Activated CD8-positive, alpha-beta memory T cell treated with anti-CD3 and anti-CD28 coated beads, Interleukin-2, amount 10 ng/mL, durations not matched to agents 7 days and 5 days (primary cell): ENCODE measurements at regions not wholly inside any gene's neighbourhood (a gene's known extent, or its start where the extent isn't known, plus 50 kb on each side); places are given as distances from the start of the nearest gene placed in this dataset.
"Not testable (repeated sequence)": the region's sequence is repeated elsewhere in the genome, so short reads cannot be mapped to it uniquely, and the experiment has no call there.

Experiments
- ATAC-seq: fragments of 150-1000 bp; cut with Tn5 transposase; one replicate; pipeline ENCODE4 v1.10.0; 2021; ENCODE audit warnings: moderate library complexity
- CTCF ChIA-PET: fragments of 350-600 bp; sonication (Branson Sonifier 250); formaldehyde crosslinking; loops from one replicate; lab custom pipeline; 2021; ENCODE audit warnings: antibody characterized with exemption; lab: Charles Lee
- DNase-seq: peaks from one replicate; pipeline ENCODE4 v3.0.0-alpha.2; 2020
- H3K27ac Mint-ChIP-seq: one replicate; pipeline ENCODE4 v1.8.0; 2021; ENCODE audit warnings: mild to moderate bottlenecking, mixed read lengths
- H3K27me3 Mint-ChIP-seq: one replicate; pipeline ENCODE4 v1.8.0; 2021; ENCODE audit warnings: mixed read lengths
- H3K36me3 Mint-ChIP-seq: one replicate; pipeline ENCODE4 v1.8.0; 2021; ENCODE audit warnings: mild to moderate bottlenecking, mixed read lengths
- H3K4me1 Mint-ChIP-seq: one replicate; pipeline ENCODE4 v1.8.0; 2021; ENCODE audit warnings: mixed read lengths
- H3K4me3 Mint-ChIP-seq: one replicate; pipeline ENCODE4 v1.8.0; 2021; ENCODE audit warnings: mild to moderate bottlenecking, moderate library complexity, mixed read lengths
- H3K9me3 Mint-ChIP-seq: one replicate; pipeline ENCODE4 v1.8.0; 2022; ENCODE audit warnings: low read depth, mixed read lengths

GRCh38 chr11:114953039-114953438, 274.7 kb downstream of the NXPE2 start:
- H3K4me3 Mint-ChIP-seq: no peak overlapping the region
- H3K27me3 Mint-ChIP-seq: no peaks in the 10 kb centered on the region
- CTCF ChIA-PET: no interaction called here
- no peak for ATAC-seq
- H3K36me3 Mint-ChIP-seq: no peaks in the 10 kb centered on the region
- no peak for DNase-seq
- H3K27ac Mint-ChIP-seq: no peak overlapping the region
- H3K9me3 Mint-ChIP-seq: no peaks in the 10 kb centered on the region
- H3K4me1 Mint-ChIP-seq: no peaks in the 10 kb centered on the region

DNA sequence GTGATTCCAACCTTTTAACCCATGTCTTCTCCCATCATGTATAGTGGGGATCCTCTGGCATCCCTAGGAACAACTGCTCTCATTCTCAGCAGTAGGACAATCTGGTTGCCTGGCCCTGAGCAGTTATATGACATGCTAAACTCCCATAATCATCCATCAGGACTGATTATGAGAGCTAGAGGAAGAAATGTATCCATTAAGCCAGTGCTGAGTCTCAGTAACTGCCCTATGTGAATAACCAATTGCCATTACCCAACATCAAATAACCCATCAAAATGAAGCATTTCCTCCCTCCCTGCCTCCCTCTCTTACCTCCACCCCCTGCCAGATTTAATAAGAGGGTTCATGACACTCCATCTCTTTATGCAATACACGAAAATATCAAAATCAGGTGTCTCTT, 277.6 kb downstream of the NXPE2 start:
- CTCF ChIA-PET: no interaction called here

GRCh38 chr11:114956566-114956965, 278.2 kb downstream of the NXPE2 start:
- no peak for DNase-seq

More for the DNA sequence above, 277.6 kb downstream of the NXPE2 start:
- Mint-ChIP-seq H3K4me1 (no peaks in the 10 kb centered on the region), H3K27me3 (no peaks in the 10 kb centered on the region), H3K9me3 (no peaks in the 10 kb centered on the region), H3K27ac (no peak overlapping the region), H3K36me3 (no peaks in the 10 kb centered on the region), H3K4me3 (no peak overlapping the region)
- ATAC-seq (no peak), DNase-seq (no peak)

DNA sequence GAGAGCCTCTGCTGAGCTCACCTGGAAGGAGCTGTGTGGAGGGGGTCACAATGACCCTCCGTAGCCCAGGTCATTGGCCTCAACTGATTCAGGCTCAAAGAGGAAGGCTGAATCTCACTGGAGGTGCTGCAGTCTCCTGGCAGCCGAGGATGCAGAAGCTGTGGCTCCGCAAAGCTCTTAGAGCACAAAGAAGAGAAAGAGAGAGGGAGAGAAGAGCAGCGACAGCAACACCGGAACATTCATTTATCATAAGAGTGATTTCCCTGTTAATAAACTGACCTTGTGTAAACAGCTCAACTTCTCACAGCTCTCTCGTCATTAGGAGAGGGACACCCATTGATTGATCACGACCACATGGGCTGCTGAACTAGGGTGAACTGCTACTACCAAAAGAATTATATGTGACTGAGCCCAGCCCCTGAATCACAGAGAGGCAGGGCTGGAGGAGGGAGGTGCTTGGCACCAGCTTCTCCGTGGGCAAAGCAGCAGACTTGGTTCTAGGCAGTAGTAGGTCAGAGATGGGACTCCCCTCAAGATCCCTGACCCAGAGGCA, 281.7 kb downstream of the NXPE2 start:
- Mint-ChIP-seq H3K9me3 (no peaks in the 10 kb centered on the region), H3K27ac (no peak overlapping the region), H3K36me3 (no peaks in the 10 kb centered on the region), H3K4me3 (no peak overlapping the region), H3K27me3 (no peaks in the 10 kb centered on the region), H3K4me1 (no peaks in the 10 kb centered on the region)
- no peak for ATAC-seq
- CTCF ChIA-PET: no interaction called here
- no peak for DNase-seq

More at GRCh38 chr11:114956566-114956965, 278.2 kb downstream of the NXPE2 start:
- H3K4me1 Mint-ChIP-seq: no peaks in the 10 kb centered on the region
- no peak overlapping the region for H3K4me3 Mint-ChIP-seq
- no peaks in the 10 kb centered on the region for H3K36me3 Mint-ChIP-seq
- no peaks in the 10 kb centered on the region for H3K9me3 Mint-ChIP-seq
- H3K27ac Mint-ChIP-seq: no peak overlapping the region
- CTCF ChIA-PET: no interaction called here
- no peaks in the 10 kb centered on the region for H3K27me3 Mint-ChIP-seq
- ATAC-seq: no peak

DNA sequence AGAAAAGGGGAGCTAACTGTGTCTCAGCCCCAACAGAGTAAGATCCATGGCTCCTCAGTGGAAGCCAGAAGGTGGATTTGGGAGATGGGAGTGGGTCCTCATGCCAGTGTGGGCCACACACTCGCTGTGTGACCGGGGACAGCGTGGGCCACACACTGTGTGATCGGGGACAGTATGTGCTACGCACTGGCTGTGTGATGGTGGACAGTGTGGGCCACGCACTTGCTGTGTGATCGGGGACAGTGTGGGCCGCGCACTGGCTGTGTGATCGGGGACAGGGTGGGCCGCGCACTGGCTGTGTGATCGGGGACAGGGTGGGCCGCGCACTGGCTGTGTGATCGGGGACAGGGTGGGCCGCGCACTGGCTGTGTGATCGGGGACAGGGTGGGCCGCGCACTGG, 282.5 kb downstream of the NXPE2 start:
- H3K4me3 Mint-ChIP-seq, DNase-seq, H3K4me1 Mint-ChIP-seq, ATAC-seq, CTCF ChIA-PET, H3K27ac Mint-ChIP-seq, H3K27me3 Mint-ChIP-seq, H3K9me3 Mint-ChIP-seq, H3K36me3 Mint-ChIP-seq: not testable (repeated sequence)

GRCh38 chr11:114964676-114965214, 286.4 kb downstream of the NXPE2 start:
- H3K27ac Mint-ChIP-seq: no peak overlapping the region
- H3K27me3 Mint-ChIP-seq: no peaks in the 10 kb centered on the region
- no peaks in the 10 kb centered on the region for H3K9me3 Mint-ChIP-seq
- DNase-seq (no peak), ATAC-seq (no peak)
- no peaks in the 10 kb centered on the region for H3K36me3 Mint-ChIP-seq
- no peak overlapping the region for H3K4me3 Mint-ChIP-seq
- no peaks in the 10 kb centered on the region for H3K4me1 Mint-ChIP-seq
- CTCF ChIA-PET: no interaction called here

DNA sequence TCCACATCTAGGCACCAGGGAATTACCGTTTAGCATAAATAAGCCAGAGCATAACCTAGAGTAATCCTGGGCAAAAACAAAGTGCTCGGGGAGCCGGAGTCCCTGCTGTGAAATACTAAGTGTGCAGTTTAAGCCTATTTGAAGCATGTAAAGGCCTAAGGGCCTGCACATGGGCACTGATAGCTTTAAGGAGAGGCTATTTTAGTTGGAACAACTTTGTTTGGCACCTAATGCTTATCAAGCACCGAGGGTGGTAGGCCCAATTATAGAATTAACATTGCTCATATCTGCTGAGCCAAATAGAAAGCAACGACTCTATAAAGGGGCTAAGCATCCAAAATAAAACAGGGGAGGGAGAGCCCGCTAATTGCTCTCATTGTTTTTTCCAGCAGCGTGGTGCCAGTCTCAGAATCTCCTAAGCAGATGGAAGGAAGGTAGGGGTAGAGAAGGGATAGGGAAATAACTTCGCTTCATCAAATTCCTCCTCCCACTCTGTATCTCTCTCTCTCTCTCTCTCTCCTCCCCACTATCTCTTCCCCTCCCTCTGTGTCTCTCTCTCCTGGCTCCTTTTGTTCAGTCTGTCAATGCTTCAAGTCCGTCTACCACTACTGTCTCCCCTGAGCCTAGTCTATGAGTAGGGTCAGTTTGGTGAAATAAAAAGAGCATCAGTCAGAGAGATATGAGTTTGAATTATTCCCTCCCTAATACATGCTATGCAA, 292.8 kb downstream of the NXPE2 start:
- CTCF ChIA-PET: no interaction called here
- no peaks in the 10 kb centered on the region for H3K27me3 Mint-ChIP-seq

GRCh38 chr11:114972105-114972504, 293.8 kb downstream of the NXPE2 start:
- no peak for DNase-seq
- no peaks in the 10 kb centered on the region for H3K4me1 Mint-ChIP-seq
- H3K9me3 Mint-ChIP-seq: no peaks in the 10 kb centered on the region
- no peak for ATAC-seq
- no peaks in the 10 kb centered on the region for H3K27me3 Mint-ChIP-seq
- H3K36me3 Mint-ChIP-seq: no peaks in the 10 kb centered on the region
- H3K27ac Mint-ChIP-seq: no peak overlapping the region
- CTCF ChIA-PET: no interaction called here
- no peak overlapping the region for H3K4me3 Mint-ChIP-seq

More for the DNA sequence above, 292.8 kb downstream of the NXPE2 start:
- Mint-ChIP-seq H3K4me3 (no peak overlapping the region), H3K27ac (no peak overlapping the region), H3K9me3 (no peaks in the 10 kb centered on the region), H3K36me3 (no peaks in the 10 kb centered on the region), H3K4me1 (no peaks in the 10 kb centered on the region)
- ATAC-seq (no peak), DNase-seq (no peak)

DNA sequence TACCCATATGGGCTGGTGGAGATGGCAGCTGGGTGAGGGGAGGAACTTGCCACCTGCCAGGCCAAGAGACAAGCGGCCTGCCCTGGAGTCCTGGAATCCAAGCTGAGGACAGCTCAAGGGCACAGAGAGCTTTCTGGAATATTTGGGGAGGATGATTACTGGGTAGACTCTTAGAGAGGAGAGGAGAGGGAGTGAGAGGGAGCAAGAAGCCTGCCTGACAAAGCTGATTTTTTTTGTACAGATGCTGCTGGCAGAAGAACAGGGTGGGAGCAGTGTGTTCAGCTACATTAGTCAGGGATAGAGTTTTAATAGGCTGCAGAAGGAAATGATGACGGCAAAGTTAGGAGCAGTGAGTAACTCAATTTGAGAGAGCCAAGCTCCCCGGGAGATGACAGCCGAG, 299.3 kb downstream of the NXPE2 start:
- no peaks in the 10 kb centered on the region for H3K9me3 Mint-ChIP-seq
- DNase-seq (no peak), ATAC-seq (no peak)
- H3K4me1 Mint-ChIP-seq: no peaks in the 10 kb centered on the region
- H3K27ac Mint-ChIP-seq: no peak overlapping the region
- H3K36me3 Mint-ChIP-seq: no peaks in the 10 kb centered on the region
- H3K27me3 Mint-ChIP-seq: no peaks in the 10 kb centered on the region
- CTCF ChIA-PET: no interaction called here
- H3K4me3 Mint-ChIP-seq: no peak overlapping the region

DNA sequence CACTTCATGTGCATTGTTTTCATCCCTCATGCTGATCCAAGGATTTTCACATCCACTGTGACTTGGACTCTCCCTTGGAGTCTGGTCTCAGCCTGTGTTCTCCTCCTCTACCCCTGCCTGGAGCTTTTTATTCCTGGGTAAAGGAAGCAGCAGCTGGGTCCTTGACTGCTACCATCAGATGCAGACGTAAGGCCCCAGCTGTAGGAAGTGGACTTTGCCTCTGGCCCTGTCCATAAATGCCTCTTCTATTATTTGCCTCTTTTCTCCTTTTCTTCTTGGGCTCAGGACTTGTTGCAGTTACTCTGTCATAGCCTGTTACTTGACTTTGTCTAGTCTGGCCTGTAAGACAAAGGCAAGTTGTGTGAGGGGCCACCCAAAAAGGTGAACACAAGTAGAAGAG, 303.8 kb downstream of the NXPE2 start:
- no peak overlapping the region for H3K27ac Mint-ChIP-seq
- H3K4me3 Mint-ChIP-seq: no peak overlapping the region
- ATAC-seq (no peak), DNase-seq (no peak)
- H3K4me1 Mint-ChIP-seq: no peaks in the 10 kb centered on the region
- no peaks in the 10 kb centered on the region for H3K9me3 Mint-ChIP-seq
- CTCF ChIA-PET: no interaction called here
- no peaks in the 10 kb centered on the region for H3K27me3 Mint-ChIP-seq
- H3K36me3 Mint-ChIP-seq: no peaks in the 10 kb centered on the region

DNA sequence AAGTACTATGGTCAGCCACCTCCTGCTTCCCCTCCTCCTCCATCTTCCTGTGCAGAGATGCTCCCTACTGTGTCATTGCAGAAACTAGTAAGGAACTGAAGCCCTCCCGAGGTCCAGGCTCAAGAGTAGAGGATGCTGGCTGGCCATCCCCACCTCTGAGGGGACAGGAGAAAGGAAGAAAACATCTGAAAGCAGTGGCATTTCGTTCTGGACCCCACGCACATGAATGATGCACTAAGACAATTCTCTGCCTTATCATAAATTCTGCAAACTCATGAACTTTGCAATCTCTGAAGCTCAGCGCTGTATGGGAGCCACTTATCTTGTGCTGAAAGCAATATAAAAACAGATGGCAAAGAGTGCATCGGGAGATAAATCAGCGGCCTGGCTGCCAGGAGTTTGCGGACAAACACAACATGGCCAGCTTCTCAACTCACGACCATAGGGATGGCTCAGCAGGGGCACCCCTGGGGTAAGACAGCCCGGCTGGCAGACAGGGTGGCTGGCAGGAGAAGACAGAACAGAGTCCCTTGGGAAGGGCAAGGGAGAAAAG, 306.4 kb downstream of the NXPE2 start:
- H3K36me3 Mint-ChIP-seq: no peaks in the 10 kb centered on the region
- CTCF ChIA-PET: no interaction called here
- no peaks in the 10 kb centered on the region for H3K9me3 Mint-ChIP-seq
- H3K4me1 Mint-ChIP-seq: no peaks in the 10 kb centered on the region
- H3K27ac Mint-ChIP-seq: no peak overlapping the region
- no peak for ATAC-seq
- no peak for DNase-seq
- H3K4me3 Mint-ChIP-seq: no peak overlapping the region
- no peaks in the 10 kb centered on the region for H3K27me3 Mint-ChIP-seq

- Mint-ChIP-seq H3K9me3 (no peaks in the 10 kb centered on the region), H3K4me3 (no peak overlapping the region), H3K27ac (no peak overlapping the region), H3K27me3 (no peaks in the 10 kb centered on the region), H3K4me1 (no peaks in the 10 kb centered on the region), H3K36me3 (no peaks in the 10 kb centered on the region)
- DNase-seq: no peak
- no peak for ATAC-seq
- CTCF ChIA-PET: no interaction called here
These were observed 308.0 kb downstream of the NXPE2 start for GRCh38 chr11:114986365-114986764.

- Mint-ChIP-seq H3K4me3 (no peak overlapping the region), H3K27ac (no peak overlapping the region), H3K36me3 (no peaks in the 10 kb centered on the region), H3K4me1 (no peaks in the 10 kb centered on the region), H3K27me3 (no peaks in the 10 kb centered on the region), H3K9me3 (no peaks in the 10 kb centered on the region)
- no peak for DNase-seq
- CTCF ChIA-PET: no interaction called here
- no peak for ATAC-seq
These were observed 308.9 kb downstream of the NXPE2 start for GRCh38 chr11:114987186-114987760.

- Mint-ChIP-seq H3K4me1 (no peaks in the 10 kb centered on the region), H3K9me3 (no peaks in the 10 kb centered on the region), H3K27me3 (no peaks in the 10 kb centered on the region), H3K4me3 (no peak overlapping the region), H3K27ac (no peak overlapping the region), H3K36me3 (no peaks in the 10 kb centered on the region)
- CTCF ChIA-PET: no interaction called here
- DNase-seq (no peak), ATAC-seq (no peak)
These were observed 310.3 kb downstream of the NXPE2 start for GRCh38 chr11:114988644-114989043.
